GM23248 (cell line): ENCODE measurements at regions not wholly inside any gene's neighbourhood (a gene's known extent, or its start where the extent isn't known, plus 50 kb on each side); places are given as distances from the start of the nearest gene placed in this dataset.

Experiments used
- DNase-seq: peaks from one replicate; pipeline ENCODE4 v3.0.0-alpha.2; 2015
- H2AFZ ChIP-seq: fragments of 200-600 bp; sonication (generic); 2 replicates; pipeline ENCODE4 v1.6.1; 2016; ENCODE audit warnings: antibody characterized with exemption
- H3F3A ChIP-seq: fragments of 200-600 bp; sonication (generic); 2 replicates; pipeline ENCODE4 v1.6.1; 2016; ENCODE audit warnings: mild to moderate bottlenecking, antibody characterized with exemption, mixed run types; ENCODE audit not compliant: insufficient read depth
- H3K27ac ChIP-seq: fragments of 200-600 bp; sonication (generic); 2 replicates; pipeline ENCODE4 v1.5.1; 2016; ENCODE audit warnings: mild to moderate bottlenecking
- H3K27me3 ChIP-seq: fragments of 200-600 bp; sonication (generic); replicated peaks from 2 replicates; pipeline ENCODE4 v1.6.1; 2016; ENCODE audit warnings: mild to moderate bottlenecking; ENCODE audit not compliant: insufficient read depth
- H3K36me3 ChIP-seq: fragments of 200-600 bp; sonication (generic); 2 replicates; pipeline ENCODE4 v1.6.1; 2016; ENCODE audit warnings: low read depth, mild to moderate bottlenecking
- H3K4me1 ChIP-seq: fragments of 200-600 bp; sonication (generic); 2 replicates; pipeline ENCODE4 v1.6.1; 2016; ENCODE audit warnings: mild to moderate bottlenecking; ENCODE audit not compliant: insufficient read depth
- H3K4me2 ChIP-seq: fragments of 200-600 bp; sonication (generic); one replicate; pipeline ENCODE4 v1.6.1; 2016; ENCODE audit warnings: mild to moderate bottlenecking; ENCODE audit not compliant: unreplicated experiment
- H3K4me3 ChIP-seq: fragments of 200-600 bp; sonication (generic); 2 replicates; pipeline ENCODE4 v1.5.1; 2016; ENCODE audit warnings: mild to moderate bottlenecking
- H3K79me2 ChIP-seq: fragments of 200-600 bp; sonication (generic); 2 replicates; pipeline ENCODE4 v1.6.1; 2016; ENCODE audit warnings: mild to moderate bottlenecking; ENCODE audit not compliant: insufficient read depth
- H3K9ac ChIP-seq: fragments of 200-600 bp; sonication (generic); 2 replicates; pipeline ENCODE4 v1.6.1; 2016; ENCODE audit warnings: mild to moderate bottlenecking
- H3K9me2 ChIP-seq: fragments of 200-600 bp; sonication (generic); 2 replicates; pipeline ENCODE4 v1.6.1; 2016; ENCODE audit warnings: mixed run types, mild to moderate bottlenecking, moderate library complexity; ENCODE audit not compliant: insufficient read depth
- H3K9me3 ChIP-seq: fragments of 200-600 bp; sonication (generic); one replicate; pipeline ENCODE4 v1.6.1; 2017; ENCODE audit warnings: low read depth
- H4K20me1 ChIP-seq: fragments of 200-600 bp; sonication (generic); 2 replicates; pipeline ENCODE4 v1.6.0; 2016; ENCODE audit not compliant: insufficient read depth
- EZH2 ChIP-seq: fragments of 200-600 bp; sonication (generic); IDR thresholded peaks from 2 replicates; pipeline ENCODE4 v1.6.1; 2018; ENCODE audit warnings: antibody characterized with exemption, mild to moderate bottlenecking; ENCODE audit not compliant: insufficient read depth, poor library complexity, severe bottlenecking
- EZH2phosphoT487 ChIP-seq: fragments of 200-600 bp; sonication (generic); IDR thresholded peaks from 2 replicates; pipeline ENCODE4 v1.6.1; 2018; ENCODE audit warnings: antibody characterized with exemption, moderate library complexity, mild to moderate bottlenecking, low read depth; ENCODE audit not compliant: insufficient read depth
- WGBS, 2 experiments: methylation state at CpG; one replicate each; pipeline ENCODE4 v1.1.6; 2015 to 2017; ENCODE audit warnings: low lambda C conversion rate in 2 of 2, low coverage in 1 of 2; ENCODE audit errors: missing lambda C conversion rate in 2 of 2; 5-methylcytosine and 5-hydroxymethylcytosine counted together
- in situ Hi-C: fragments of 300-500 bp; cut with MboI; formaldehyde crosslinking; loops from 2 replicates; pipeline ENCODE4 v1.15.0; 2020

- no peak overlapping the region for H2AFZ ChIP-seq
- H3K79me2 ChIP-seq = no peaks in the 10 kb centered on the region
- no peak for TF ChIP-seq EZH2phosphoT487
- no peak for TF ChIP-seq EZH2
- no peak overlapping the region for H3K4me2 ChIP-seq
- H3K9me3 ChIP-seq = no peaks in the 10 kb centered on the region
- H3F3A ChIP-seq = no peaks in the 10 kb centered on the region
- no peak overlapping the region for H3K27ac ChIP-seq
- no peak overlapping the region for H3K4me3 ChIP-seq
- H4K20me1 ChIP-seq = no peaks in the 10 kb centered on the region
- no peaks in the 10 kb centered on the region for H3K36me3 ChIP-seq
- H3K4me1 ChIP-seq = no peaks in the 10 kb centered on the region
- no peaks in the 10 kb centered on the region; the same call in 1 of the 2 replicates for H3K9me2 ChIP-seq
- H3K27me3 ChIP-seq = no peaks in the 10 kb centered on the region
- DNase-seq = no peak
- in situ Hi-C loops = no loop called here
- no peak overlapping the region for H3K9ac ChIP-seq
Measured at GRCh38 chr2:139216435-139216834, 436.2 kb upstream of the NXPH2 start.

GRCh38 chr2:139214801-139215200 lies 434.6 kb upstream of the NXPH2 start:
- no peak for TF ChIP-seq EZH2
- no peak for TF ChIP-seq EZH2phosphoT487
- no peak overlapping the region for H3K9ac ChIP-seq
- no peaks in the 10 kb centered on the region; the same call in 1 of the 2 replicates for H3K9me2 ChIP-seq
- no peaks in the 10 kb centered on the region for H3K36me3 ChIP-seq
- DNase-seq = no peak
- H3K4me2 ChIP-seq = no peak overlapping the region
- no peaks in the 10 kb centered on the region for H4K20me1 ChIP-seq
- no peak overlapping the region for H3K4me3 ChIP-seq
- in situ Hi-C loops = no loop called here
- no peaks in the 10 kb centered on the region for H3K27me3 ChIP-seq
- H3K79me2 ChIP-seq = no peaks in the 10 kb centered on the region
- WGBS, 2 experiments = 17 to 18% methylated on average over 2 of the region's 2 CpGs
- no peak overlapping the region for H2AFZ ChIP-seq
- H3K27ac ChIP-seq = no peak overlapping the region
- H3K9me3 ChIP-seq = no peaks in the 10 kb centered on the region
- no peaks in the 10 kb centered on the region for H3F3A ChIP-seq
- no peaks in the 10 kb centered on the region for H3K4me1 ChIP-seq

GRCh38 chr2:139209586-139209985 lies 429.4 kb upstream of the NXPH2 start:
- Histone ChIP-seq H4K20me1 (no peaks in the 10 kb centered on the region), H3K4me1 (no peaks in the 10 kb centered on the region), H3F3A (no peaks in the 10 kb centered on the region), H3K9me3 (no peaks in the 10 kb centered on the region), H3K36me3 (no peaks in the 10 kb centered on the region), H3K27ac (no peak overlapping the region), H3K79me2 (no peaks in the 10 kb centered on the region), H3K27me3 (no peaks in the 10 kb centered on the region), H2AFZ (no peak overlapping the region), H3K4me2 (no peak overlapping the region), H3K9me2 (no peaks in the 10 kb centered on the region), H3K4me3 (no peak overlapping the region), H3K9ac (no peak overlapping the region)
- TF ChIP-seq EZH2phosphoT487 (no peak), EZH2 (no peak)
- in situ Hi-C loops = no loop called here
- DNase-seq = no peak
- WGBS, 2 experiments = 42 to 55% methylated on average over 1 of the region's 1 CpG

GRCh38 chr2:139201516-139201915 lies 421.3 kb upstream of the NXPH2 start:
- Histone ChIP-seq H3K9ac (no peak overlapping the region), H3K9me3 (no peaks in the 10 kb centered on the region), H3K27me3 (no peaks in the 10 kb centered on the region), H3F3A (no peaks in the 10 kb centered on the region), H3K79me2 (no peaks in the 10 kb centered on the region), H3K27ac (no peak overlapping the region), H3K4me3 (no peak overlapping the region), H3K4me2 (no peak overlapping the region), H4K20me1 (no peaks in the 10 kb centered on the region), H3K4me1 (no peaks in the 10 kb centered on the region), H3K9me2 (no peaks in the 10 kb centered on the region; the same call in 1 of the 2 replicates), H3K36me3 (no peaks in the 10 kb centered on the region), H2AFZ (no peak overlapping the region)
- in situ Hi-C loops = no loop called here
- 40 to 57% methylated on average over 2 of the region's 2 CpGs for WGBS, 2 experiments
- TF ChIP-seq EZH2 (no peak), EZH2phosphoT487 (no peak)
- no peak for DNase-seq

GRCh38 chr2:139196754-139197153 lies 416.6 kb upstream of the NXPH2 start:
- 24 to 27% methylated on average over 4 of the region's 4 CpGs for WGBS, 2 experiments
- no peak for DNase-seq
- H3K9ac ChIP-seq = no peak overlapping the region
- in situ Hi-C loops = no loop called here
- no peaks in the 10 kb centered on the region for H3K4me1 ChIP-seq
- TF ChIP-seq EZH2 = no peak
- TF ChIP-seq EZH2phosphoT487 = no peak
- H3K79me2 ChIP-seq = no peaks in the 10 kb centered on the region
- no peaks in the 10 kb centered on the region for H3F3A ChIP-seq
- H3K27me3 ChIP-seq = no peaks in the 10 kb centered on the region
- no peaks in the 10 kb centered on the region; the same call in 1 of the 2 replicates for H3K9me2 ChIP-seq
- no peak overlapping the region for H3K4me2 ChIP-seq
- H3K9me3 ChIP-seq = no peaks in the 10 kb centered on the region
- no peak overlapping the region for H3K27ac ChIP-seq
- no peaks in the 10 kb centered on the region for H4K20me1 ChIP-seq
- H2AFZ ChIP-seq = no peak overlapping the region
- no peaks in the 10 kb centered on the region for H3K36me3 ChIP-seq
- no peak overlapping the region for H3K4me3 ChIP-seq
